ENCODE measurements at regions not wholly inside any gene's neighbourhood (a gene's known extent, or its start where the extent isn't known, plus 50 kb on each side); places are given as distances from the start of the nearest gene placed in this dataset.

- intact Hi-C loops (cut with DNase I) = no loop called here
- DNase-seq (no peak), ATAC-seq (peak in 1 of 2 donors; percentile 84)
Measured at GRCh38 chr2:111626037-111626864, 257.7 kb downstream of the ANAPC1 start.

GRCh38 chr2:111626865-111627163 is 257.2 kb downstream of the ANAPC1 start:
- ATAC-seq (no peak), DNase-seq (no peak)
- intact Hi-C loops (cut with DNase I) = no loop called here

- DNase-seq (no peak), ATAC-seq (no peak)
- intact Hi-C loops (cut with DNase I) = no loop called here
Measured at GRCh38 chr2:111627256-111627655, 256.7 kb downstream of the ANAPC1 start.

GRCh38 chr2:111628221-111628620 is 255.8 kb downstream of the ANAPC1 start:
- ATAC-seq (no peak), DNase-seq (no peak)
- intact Hi-C loops (cut with DNase I) = no loop called here

GRCh38 chr2:111629983-111630382 is 254.0 kb downstream of the ANAPC1 start:
- DNase-seq = no peak
- no peak for ATAC-seq
- intact Hi-C loops (cut with DNase I) = no loop called here

GRCh38 chr2:111632661-111633060 is 251.3 kb downstream of the ANAPC1 start:
- intact Hi-C loops (cut with DNase I) = no loop called here
- ATAC-seq = no peak
- no peak for DNase-seq

GRCh38 chr2:111633189-111633588 is 250.8 kb downstream of the ANAPC1 start:
- intact Hi-C loops (cut with DNase I) = no loop called here
- DNase-seq (no peak), ATAC-seq (no peak)

GRCh38 chr2:111633643-111634042 is 250.3 kb downstream of the ANAPC1 start:
- DNase-seq (no peak), ATAC-seq (peak in 1 of 2 donors; percentile 41)
- intact Hi-C loops (cut with DNase I) = no loop called here

- ATAC-seq (no peak), DNase-seq (no peak)
- intact Hi-C loops (cut with DNase I) = no loop called here
Measured at GRCh38 chr2:111634050-111634794, 249.8 kb downstream of the ANAPC1 start.

- ATAC-seq (no peak), DNase-seq (no peak)
- intact Hi-C loops (cut with DNase I) = no loop called here
Measured at GRCh38 chr2:111634995-111635538, 248.9 kb downstream of the ANAPC1 start.

- ATAC-seq (no peak), DNase-seq (no peak)
- intact Hi-C loops (cut with DNase I) = no loop called here
Measured at GRCh38 chr2:111636905-111637304, 247.1 kb downstream of the ANAPC1 start.

- intact Hi-C loops (cut with DNase I) = no loop called here
- DNase-seq (no peak), ATAC-seq (no peak)
Measured at GRCh38 chr2:111638274-111638877, 245.6 kb downstream of the ANAPC1 start.

- no peak for ATAC-seq
- DNase-seq = no peak
- intact Hi-C loops (cut with DNase I) = no loop called here
Measured at GRCh38 chr2:111640480-111640879, 243.5 kb downstream of the ANAPC1 start.

GRCh38 chr2:111642586-111643327 is 241.2 kb downstream of the ANAPC1 start:
- no peak for DNase-seq
- no peak for ATAC-seq
- intact Hi-C loops (cut with DNase I) = no loop called here

- ATAC-seq (no peak), DNase-seq (no peak)
- intact Hi-C loops (cut with DNase I) = no loop called here
Measured at GRCh38 chr2:111643759-111644158, 240.2 kb downstream of the ANAPC1 start.

- ATAC-seq (no peak), DNase-seq (no peak)
- intact Hi-C loops (cut with DNase I) = no loop called here
Measured at GRCh38 chr2:111647359-111647758, 236.6 kb downstream of the ANAPC1 start.

- DNase-seq = no peak
- ATAC-seq = no peak
Measured at GRCh38 chr2:111652038-111652437, 232.0 kb downstream of the ANAPC1 start.

GRCh38 chr2:111652681-111653080 is 231.3 kb downstream of the ANAPC1 start:
- DNase-seq (no peak), ATAC-seq (no peak)
- intact Hi-C loops (cut with DNase I) = no loop called here

More at GRCh38 chr2:111652038-111652437, 232.0 kb downstream of the ANAPC1 start:
- intact Hi-C loops (cut with DNase I) = no loop called here

- ATAC-seq (no peak), DNase-seq (no peak)
- intact Hi-C loops (cut with DNase I) = no loop called here
Measured at GRCh38 chr2:111653103-111653624, 230.8 kb downstream of the ANAPC1 start.
